A549 (cell line): ENCODE measurements at regions not wholly inside any gene's neighbourhood (a gene's known extent, or its start where the extent isn't known, plus 50 kb on each side); places are given as distances from the start of the nearest gene placed in this dataset.

Source experiments
- BHLHE40 ChIP-seq: IDR thresholded peaks from 2 replicates; pipeline ENCODE4 v1.6.1; 2012; ENCODE audit warnings: low read depth, low read length, inconsistent platforms
- CHD4 ChIP-seq: fragments of 200-600 bp; sonication (generic); IDR thresholded peaks from 2 replicates; pipeline ENCODE4 v1.6.1; 2016; ENCODE audit warnings: antibody characterized with exemption, mild to moderate bottlenecking, borderline replicate concordance
- EP300 ChIP-seq, 2 experiments: fragments of >200 bp; sonication (Bioruptor Twin); formaldehyde crosslinking; IDR thresholded peaks; 2 replicates in 1 of 2; 3 replicates in 1 of 2; pipeline ENCODE4 v1.6.1; 2016 to 2017
- HDAC2 ChIP-seq: fragments of 200-600 bp; sonication (generic); IDR thresholded peaks from 2 replicates; pipeline ENCODE4 v1.6.1; 2016
- KDM1A ChIP-seq: fragments of 200-600 bp; sonication (generic); IDR thresholded peaks from 2 replicates; pipeline ENCODE4 v1.6.1; 2016; ENCODE audit warnings: low read depth, mild to moderate bottlenecking
- MAFK ChIP-seq: fragments of 450-650 bp; IDR thresholded peaks from 2 replicates; pipeline ENCODE4 v1.6.1; 2014; ENCODE audit not compliant: partially characterized antibody
- POLR2A ChIP-seq: IDR thresholded peaks from 2 replicates; pipeline ENCODE4 v1.6.1; 2012; ENCODE audit warnings: mild to moderate bottlenecking, low read length
- RAD21 ChIP-seq, 2 experiments: fragments of >200 bp in 1 of 2; sonication (Bioruptor Twin) in 1 of 2; formaldehyde crosslinking in 1 of 2; IDR thresholded peaks in 1 of 2; conservative IDR thresholded peaks in 1 of 2; 2 replicates in 1 of 2; 3 replicates in 1 of 2; pipeline ENCODE4 v1.6.1; 2012 to 2018; ENCODE audit warnings: inconsistent platforms in 1 of 2
- RNF2 ChIP-seq: fragments of 200-600 bp; sonication (generic); IDR thresholded peaks from 2 replicates; pipeline ENCODE4 v1.6.1; 2016; ENCODE audit warnings: low read depth, mild to moderate bottlenecking, antibody characterized with exemption, moderate library complexity, borderline replicate concordance
- ZNF302 ChIP-seq: fragments of 250-450 bp; sonication (Bioruptor Pico); IDR thresholded peaks from 2 replicates; pipeline ENCODE4 v1.9.0; 2021; ENCODE audit warnings: inconsistent platforms, mild to moderate bottlenecking, moderate library complexity
- TF ChIP-seq, protein P1 (sequence below): fragments of >200 bp; sonication (Bioruptor Twin); formaldehyde crosslinking; IDR thresholded peaks from 3 replicates; pipeline ENCODE4 v1.5.1; 2016
- TF ChIP-seq, protein P2 (sequence below): IDR thresholded peaks from 2 replicates; pipeline ENCODE4 v1.6.1; 2012
- TF ChIP-seq, protein P3 (sequence below): IDR thresholded peaks from 2 replicates; pipeline ENCODE4 v1.6.1; 2012

DNA sequence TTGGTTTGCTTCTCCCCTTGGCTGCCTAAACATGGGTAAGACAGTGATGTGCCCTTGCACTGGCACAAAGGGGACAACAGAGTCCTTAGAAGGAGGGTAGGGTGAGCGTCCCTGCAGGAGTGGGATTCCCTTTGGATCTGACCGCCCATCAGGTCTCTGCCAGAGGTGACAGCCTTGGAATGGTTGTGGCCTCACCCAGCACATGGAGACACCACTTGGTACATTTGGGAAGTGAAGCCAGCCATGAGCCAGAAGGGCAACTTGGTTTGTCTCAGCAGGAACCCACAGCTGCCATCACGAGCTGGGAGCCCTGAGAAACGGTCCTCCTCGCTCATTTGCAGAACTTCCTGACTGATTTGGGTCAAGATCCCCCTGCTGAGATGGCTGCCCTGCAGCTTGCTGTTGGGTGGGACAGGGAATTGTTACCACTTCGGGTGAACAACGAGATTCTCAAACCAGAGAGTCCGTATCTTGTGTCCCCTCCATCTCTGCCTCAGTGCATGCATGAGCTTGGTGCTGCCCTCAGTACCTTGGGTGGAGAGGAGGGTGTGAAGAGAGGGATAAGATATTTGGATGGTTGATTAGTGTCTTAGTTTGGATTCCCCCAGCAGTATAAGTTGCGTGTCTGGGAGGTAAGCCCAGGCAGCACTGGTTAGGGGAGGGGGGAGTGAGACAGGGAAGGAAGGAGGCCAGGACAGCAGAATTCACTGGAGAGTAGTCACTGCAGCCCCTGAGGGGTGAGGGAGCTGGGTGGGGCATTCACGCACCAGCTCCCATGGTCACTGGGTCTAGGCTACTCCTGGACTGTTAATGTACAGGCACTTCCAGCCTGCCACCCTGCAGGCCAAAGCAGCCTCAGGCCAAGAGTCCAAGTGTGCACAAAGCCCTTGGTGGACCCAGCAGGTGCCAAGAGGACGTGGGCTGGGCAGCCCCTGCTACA, 168.8 kb upstream of the TOPAZ1 start:
- TF ChIP-seq, protein P1, sequence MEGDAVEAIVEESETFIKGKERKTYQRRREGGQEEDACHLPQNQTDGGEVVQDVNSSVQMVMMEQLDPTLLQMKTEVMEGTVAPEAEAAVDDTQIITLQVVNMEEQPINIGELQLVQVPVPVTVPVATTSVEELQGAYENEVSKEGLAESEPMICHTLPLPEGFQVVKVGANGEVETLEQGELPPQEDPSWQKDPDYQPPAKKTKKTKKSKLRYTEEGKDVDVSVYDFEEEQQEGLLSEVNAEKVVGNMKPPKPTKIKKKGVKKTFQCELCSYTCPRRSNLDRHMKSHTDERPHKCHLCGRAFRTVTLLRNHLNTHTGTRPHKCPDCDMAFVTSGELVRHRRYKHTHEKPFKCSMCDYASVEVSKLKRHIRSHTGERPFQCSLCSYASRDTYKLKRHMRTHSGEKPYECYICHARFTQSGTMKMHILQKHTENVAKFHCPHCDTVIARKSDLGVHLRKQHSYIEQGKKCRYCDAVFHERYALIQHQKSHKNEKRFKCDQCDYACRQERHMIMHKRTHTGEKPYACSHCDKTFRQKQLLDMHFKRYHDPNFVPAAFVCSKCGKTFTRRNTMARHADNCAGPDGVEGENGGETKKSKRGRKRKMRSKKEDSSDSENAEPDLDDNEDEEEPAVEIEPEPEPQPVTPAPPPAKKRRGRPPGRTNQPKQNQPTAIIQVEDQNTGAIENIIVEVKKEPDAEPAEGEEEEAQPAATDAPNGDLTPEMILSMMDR: no peak
- TF ChIP-seq POLR2A: no peak
- TF ChIP-seq, protein P2, sequence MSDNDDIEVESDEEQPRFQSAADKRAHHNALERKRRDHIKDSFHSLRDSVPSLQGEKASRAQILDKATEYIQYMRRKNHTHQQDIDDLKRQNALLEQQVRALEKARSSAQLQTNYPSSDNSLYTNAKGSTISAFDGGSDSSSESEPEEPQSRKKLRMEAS: no peak
- TF ChIP-seq ZNF302: no peak
- TF ChIP-seq RNF2: no peak
- TF ChIP-seq MAFK: no peak
- TF ChIP-seq EP300 (IDR thresholded peaks at IDR 0.05): no peak
- TF ChIP-seq HDAC2: no peak
- TF ChIP-seq RAD21 (conservative IDR thresholded peaks at IDR 0.05 in 1 of 2, IDR thresholded peaks at IDR 0.05 in 1 of 2): no peak
- TF ChIP-seq KDM1A: no peak
- no peak for TF ChIP-seq CHD4
- TF ChIP-seq, protein P3, sequence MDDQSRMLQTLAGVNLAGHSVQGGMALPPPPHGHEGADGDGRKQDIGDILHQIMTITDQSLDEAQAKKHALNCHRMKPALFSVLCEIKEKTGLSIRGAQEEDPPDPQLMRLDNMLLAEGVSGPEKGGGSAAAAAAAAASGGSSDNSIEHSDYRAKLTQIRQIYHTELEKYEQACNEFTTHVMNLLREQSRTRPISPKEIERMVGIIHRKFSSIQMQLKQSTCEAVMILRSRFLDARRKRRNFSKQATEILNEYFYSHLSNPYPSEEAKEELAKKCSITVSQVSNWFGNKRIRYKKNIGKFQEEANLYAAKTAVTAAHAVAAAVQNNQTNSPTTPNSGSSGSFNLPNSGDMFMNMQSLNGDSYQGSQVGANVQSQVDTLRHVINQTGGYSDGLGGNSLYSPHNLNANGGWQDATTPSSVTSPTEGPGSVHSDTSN: no peak
- no peak for TF ChIP-seq BHLHE40
